Stimulated activated CD8-positive, alpha-beta memory T cell treated with anti-CD3 and anti-CD28 coated beads, Interleukin-4, amount 100 ng/mL, for 48 hours (primary cell): ENCODE measurements at regions not wholly inside any gene's neighbourhood (a gene's known extent, or its start where the extent isn't known, plus 50 kb on each side); places are given as distances from the start of the nearest gene placed in this dataset.

Source experiments
- DNase-seq: peaks from one replicate; pipeline ENCODE4 v3.0.0-alpha.2; 2020

- no peak for DNase-seq
Observed at GRCh38 chr2:107242811-107243210, 356.8 kb upstream of the ST6GAL2 start.

- no peak for DNase-seq
Observed at GRCh38 chr2:107248932-107249331, 363.0 kb upstream of the ST6GAL2 start.

- no peak for DNase-seq
Observed at GRCh38 chr2:107255744-107256143, 369.8 kb upstream of the ST6GAL2 start.

DNA sequence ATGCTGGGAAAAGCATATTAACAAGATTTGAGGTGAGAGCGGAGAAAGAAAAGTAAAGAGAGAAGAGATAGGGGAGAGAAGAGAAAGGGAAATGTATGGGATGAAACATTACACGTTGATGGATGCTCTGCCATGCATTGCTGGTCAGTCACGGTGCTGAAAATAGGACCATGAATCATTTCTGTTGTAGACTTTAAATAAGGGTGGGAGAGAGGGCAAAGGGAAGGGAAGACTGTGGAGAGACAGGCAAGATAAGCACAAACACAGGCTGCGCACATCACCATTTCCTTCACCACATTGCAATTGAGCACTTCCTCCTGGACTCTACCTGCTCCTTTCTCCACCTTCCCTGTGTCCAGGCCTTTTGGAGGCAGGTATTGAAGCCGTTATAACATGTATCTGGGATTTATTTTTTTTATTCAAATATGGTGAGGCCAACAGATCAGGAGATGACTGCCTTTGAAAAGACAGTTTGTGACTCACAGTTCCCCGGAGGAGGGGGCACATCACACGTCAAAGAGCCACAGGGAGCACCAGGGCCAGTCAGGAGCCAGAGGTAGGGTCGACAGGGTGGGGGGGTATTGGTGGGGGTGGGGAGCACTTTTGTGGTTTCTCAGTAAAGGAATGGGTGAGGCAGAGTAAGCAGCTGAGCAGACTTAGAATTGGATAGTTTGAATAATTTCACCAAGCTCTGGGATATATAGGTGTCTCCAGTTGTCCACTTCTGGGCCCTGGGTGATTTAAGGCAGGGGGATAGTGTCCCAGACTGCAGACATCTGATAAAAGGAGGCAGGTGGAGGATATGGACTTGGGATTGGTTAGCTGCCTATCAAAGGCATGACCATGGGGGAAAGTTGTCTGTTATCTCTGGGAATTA lies 372.8 kb upstream of the ST6GAL2 start:
- DNase-seq: no peak

DNA sequence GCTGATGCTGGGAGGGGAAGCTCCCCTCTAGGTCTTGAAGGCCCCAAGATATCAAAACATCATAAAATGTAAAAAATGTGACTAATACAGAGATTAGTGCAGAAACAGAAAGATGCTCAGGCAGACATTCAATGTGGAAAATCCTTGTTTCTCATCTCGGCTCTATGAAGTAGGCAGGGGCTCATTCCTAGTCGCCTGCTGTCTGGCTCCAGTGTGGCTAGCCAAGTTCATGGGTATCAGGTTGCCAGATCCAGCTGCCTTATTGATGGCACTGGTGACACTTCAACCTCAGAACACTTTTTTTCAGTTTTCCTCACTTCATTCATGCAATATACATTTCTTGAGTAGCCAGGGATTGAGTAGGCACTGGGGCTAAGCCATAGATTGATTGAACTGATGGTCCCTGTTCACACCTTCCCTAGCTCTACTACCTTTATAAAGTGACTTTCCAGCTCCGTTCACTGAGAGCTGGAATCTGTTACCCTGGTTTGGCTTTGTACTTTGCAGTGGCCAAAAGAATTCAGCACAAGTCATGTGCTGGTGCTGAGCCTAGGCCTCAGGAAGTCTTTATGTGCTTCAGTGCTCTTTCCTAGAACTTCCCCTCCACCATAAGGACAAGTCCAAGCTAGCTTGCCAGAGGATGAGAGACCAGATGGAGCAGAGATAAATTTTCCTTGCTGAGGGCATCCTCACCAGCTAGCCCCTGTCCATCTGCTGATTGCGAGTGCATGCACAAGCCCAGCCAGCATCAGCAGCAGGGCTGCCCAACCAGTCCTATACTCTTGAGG lies 373.6 kb upstream of the ST6GAL2 start:
- DNase-seq: no peak

DNA sequence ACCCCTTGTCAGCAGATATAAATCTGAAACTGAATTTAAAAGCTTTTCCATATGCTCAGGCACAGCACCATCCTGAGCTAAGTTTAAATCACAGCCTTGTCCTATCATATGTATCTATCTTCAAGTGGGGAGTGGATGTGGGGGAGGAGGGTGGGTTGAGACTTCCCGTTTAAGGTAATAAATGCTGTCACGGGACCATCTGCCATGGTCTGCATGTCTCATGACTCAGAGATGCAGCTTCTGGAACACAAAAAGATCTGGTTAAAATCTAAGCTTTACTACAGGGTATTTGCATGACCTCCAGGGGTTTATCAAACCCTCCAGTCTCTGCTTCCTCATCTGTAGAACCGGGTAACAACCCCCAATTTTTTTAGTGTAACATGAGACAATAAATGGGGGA lies 377.7 kb upstream of the ST6GAL2 start:
- no peak for DNase-seq

DNA sequence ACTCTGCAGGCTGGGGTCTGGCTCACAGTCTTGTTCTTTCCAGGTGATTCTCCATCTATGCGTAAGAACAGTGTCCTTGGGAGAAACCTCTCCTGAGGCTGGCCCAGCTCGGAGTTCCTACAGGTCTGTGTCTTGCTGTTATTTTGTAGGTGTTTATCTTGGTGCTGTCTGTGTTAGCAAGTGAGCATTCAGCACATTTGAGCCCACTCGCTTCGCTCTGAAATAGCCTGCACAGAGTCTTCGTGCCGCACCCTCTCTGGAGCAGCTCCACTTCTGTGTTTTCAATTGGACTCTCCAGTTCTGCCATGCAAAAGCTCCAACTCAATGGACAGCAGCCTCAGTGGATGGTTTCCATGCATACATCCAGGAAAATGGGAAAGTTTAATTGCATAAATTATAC lies 378.2 kb upstream of the ST6GAL2 start:
- no peak for DNase-seq

GRCh38 chr2:107266555-107266954 lies 380.6 kb upstream of the ST6GAL2 start:
- DNase-seq: no peak

GRCh38 chr2:107267086-107267485 lies 381.1 kb upstream of the ST6GAL2 start:
- DNase-seq: no peak

DNA sequence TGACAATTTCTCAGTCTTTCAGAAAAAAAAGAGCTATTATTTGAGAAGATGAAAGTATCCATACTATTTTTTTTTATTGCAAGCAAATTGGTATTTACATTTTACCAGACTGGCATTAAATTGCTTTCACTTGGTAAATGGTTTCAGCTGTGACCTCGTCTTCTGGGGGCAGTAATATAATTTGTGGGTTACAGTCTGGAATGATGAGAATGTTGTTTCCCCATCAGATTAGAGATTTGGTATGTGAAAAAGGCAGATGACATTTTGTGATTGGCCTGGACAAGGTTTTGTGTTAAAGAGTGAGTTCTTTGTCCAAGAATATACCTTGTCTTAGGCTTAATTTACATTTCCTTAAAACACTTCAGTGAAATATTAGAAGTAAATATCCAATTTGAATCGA lies 390.1 kb upstream of the ST6GAL2 start:
- DNase-seq: no peak

- no peak for DNase-seq
Observed at GRCh38 chr2:107278672-107279071, 392.7 kb upstream of the ST6GAL2 start.

DNA sequence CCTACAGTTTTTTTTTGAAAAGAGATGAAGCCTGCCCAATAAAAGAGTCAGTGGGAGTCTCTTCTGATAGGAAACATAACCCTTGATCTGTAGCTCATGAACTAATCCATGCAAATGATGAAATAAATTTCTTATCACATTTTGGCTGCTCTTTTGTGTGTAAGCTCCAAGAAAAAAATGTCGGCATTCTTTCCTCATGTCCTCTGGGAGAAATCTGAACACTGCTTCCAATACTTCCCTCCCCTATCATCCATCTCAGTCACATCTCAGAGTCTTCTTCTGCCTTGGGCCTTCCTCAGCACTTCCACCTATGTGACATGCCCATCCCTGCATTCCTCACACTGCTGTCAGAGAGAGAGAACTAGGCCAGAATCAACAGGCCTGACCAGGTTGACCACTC lies 395.7 kb upstream of the ST6GAL2 start:
- DNase-seq: no peak

DNA sequence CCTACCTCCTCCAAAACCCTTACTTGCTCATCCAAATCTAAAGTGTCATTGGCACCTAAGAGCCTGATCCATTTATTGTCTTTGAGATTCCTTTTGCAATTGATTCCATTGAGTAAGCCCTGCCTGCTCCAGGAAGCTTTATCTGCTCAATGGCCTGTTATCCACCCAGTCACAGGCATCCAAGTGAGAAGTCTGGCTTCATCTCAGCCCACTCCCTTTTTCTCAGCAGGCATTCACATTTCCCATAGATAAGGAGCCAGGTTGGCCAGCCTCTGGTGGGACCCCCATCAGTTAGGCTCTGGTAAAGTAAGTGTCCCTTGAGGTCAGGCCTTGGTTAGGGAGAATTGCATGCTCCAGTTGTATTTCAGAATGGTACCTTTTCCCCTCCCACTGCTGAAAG lies 396.2 kb upstream of the ST6GAL2 start:
- DNase-seq: no peak

DNA sequence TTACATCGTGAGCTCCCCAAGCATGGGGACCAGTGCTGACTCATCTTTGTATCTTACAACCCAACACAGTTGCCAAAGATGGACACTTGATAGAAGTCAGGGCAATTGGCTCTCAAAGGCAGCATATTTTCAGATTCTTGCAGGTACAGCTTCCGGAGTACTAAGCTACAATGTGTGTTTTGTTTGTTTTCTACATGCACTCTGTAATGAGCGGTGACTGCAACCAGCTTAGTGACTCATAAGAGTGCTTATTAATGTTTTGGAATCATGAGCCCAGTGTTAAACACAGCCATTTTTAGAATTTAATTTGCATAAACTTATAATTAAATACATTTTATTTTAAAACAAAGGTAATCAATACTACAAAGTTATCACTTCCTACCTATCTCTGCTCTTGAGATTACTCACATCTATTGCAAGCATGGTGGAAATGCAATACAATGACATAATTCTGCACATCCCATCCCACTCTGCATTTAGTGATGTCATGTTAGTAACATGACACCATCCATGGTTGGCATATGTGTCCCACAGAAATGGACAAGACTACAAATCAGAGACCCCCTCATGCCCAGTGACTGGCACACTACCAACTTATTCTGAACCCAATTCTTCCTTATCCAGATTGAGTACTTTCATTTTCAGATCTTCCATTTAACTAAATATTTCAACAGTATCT lies 399.8 kb upstream of the ST6GAL2 start:
- DNase-seq: no peak

DNA sequence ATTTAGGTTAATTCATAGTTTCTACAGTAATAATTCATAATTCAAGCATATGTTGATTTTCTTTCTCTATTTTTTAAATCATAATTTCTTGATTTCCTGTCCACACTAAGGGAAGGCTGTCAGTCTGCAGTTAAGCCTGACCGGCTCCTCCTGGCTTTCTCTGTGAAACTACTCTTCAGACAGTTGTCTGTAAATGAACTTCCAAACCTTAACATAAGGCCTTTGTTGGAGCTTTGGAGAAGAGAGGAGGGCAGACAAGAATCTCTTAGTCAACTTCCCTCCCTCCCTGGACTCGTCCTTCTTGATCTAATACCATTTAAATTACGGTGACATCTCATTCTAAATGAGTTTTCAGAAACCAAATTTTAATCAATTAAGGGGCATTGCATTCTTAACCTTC lies 404.1 kb upstream of the ST6GAL2 start:
- no peak for DNase-seq

- DNase-seq: no peak
Observed at GRCh38 chr2:107303964-107304363, 418.0 kb upstream of the ST6GAL2 start.

DNA sequence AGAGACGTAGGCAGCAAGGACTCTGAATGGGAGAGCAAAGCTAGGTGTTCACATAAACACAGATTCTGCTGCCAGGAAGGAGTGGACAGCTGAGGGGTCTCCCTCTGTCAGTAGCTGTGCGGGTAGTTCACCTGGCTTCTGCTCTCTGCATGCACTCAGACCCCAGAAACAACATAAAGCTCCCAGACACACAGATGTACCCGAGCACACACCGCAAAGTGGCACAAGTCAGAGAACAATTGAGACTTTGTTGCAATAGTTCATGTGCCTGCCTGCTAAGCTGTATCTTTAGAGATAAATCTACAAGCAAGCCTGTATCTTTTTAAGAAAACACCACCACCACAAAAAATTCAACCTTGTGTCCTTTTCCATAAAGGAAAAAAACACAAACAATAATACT lies 420.0 kb upstream of the ST6GAL2 start:
- no peak for DNase-seq

GRCh38 chr2:107306881-107307280 lies 420.9 kb upstream of the ST6GAL2 start:
- DNase-seq: no peak

DNA sequence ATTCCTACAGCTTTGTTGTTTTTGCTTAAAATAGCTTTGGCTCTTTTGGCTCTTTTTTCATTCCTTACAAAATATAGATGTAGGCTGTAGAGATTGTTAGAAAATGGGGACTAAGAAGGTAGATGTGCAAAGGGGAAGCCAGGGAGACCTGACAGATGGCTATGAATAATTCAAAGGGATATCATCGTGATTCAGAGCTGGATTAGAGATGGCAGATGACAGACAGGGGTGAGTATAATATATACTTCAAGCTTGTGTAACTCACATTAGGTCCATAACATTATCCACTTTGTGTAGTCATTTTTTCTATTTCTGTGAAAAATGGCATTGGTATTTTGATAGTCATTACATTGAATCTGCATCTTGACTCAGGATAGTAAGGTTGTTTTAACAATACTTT lies 422.9 kb upstream of the ST6GAL2 start:
- no peak for DNase-seq

- no peak for DNase-seq
Observed at GRCh38 chr2:107312240-107312639, 426.3 kb upstream of the ST6GAL2 start.

GRCh38 chr2:107313316-107313715 lies 427.3 kb upstream of the ST6GAL2 start:
- DNase-seq: no peak

DNA sequence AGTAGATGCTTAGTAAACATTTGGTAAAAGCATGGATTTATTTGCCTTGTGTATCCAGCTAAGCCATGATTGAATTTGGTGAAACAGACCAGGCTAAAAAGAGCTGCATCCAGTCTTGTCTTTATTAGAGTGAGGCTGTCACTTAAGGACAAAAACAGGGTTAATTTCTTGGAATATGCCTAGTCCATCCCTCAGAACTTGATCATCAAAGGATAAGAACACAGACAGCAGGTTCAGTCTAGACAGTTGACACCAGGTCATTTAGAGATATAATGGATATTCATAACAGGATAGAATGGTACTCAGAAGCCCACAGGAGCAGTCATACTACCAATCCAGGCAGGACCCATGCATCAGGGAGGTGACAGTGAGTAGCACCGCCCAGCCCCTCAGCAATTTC lies 434.9 kb upstream of the ST6GAL2 start:
- no peak for DNase-seq

DNA sequence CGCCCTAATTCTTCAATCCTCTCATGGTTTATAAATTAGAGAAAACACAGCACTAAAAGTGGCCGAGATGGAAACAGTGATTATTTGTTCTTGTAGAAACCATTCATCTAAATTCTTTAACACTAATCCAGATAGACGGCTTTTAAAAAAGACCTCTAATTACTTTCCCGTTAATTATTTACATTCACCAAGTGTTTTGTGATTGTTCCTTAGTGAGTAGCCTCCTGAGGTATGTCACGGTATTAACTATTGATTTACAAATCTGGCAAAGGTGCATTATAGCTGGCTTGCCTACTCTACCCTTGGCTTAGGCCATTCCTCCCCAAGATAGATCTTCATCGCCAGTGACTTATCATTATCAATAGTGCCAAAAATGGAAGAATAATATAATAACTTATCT lies 436.4 kb upstream of the ST6GAL2 start:
- no peak for DNase-seq
